Endothelial cell of umbilical vein (primary cell): ENCODE measurements at regions not wholly inside any gene's neighbourhood (a gene's known extent, or its start where the extent isn't known, plus 50 kb on each side); places are given as distances from the start of the nearest gene placed in this dataset.

Source experiments
- BruUV-seq: library from RNA; stranded (reverse); fragments of 400-500 nt; replicated peaks from 2 replicates; lab custom pipeline; 2021; lab: Mats Ljungman, UMichigan
- CTCF ChIA-PET: fragments of 300-600, 350-600 bp; sonication (Branson Sonifier 250); formaldehyde crosslinking; loops from one replicate; lab custom pipeline; 2021; ENCODE audit warnings: antibody characterized with exemption, inconsistent platforms; lab: Charles Lee
- POLR2A ChIA-PET: fragments of 300-600, 350-600 bp; sonication (Branson Sonifier 250); formaldehyde crosslinking; loops from one replicate; lab custom pipeline; 2021; ENCODE audit warnings: antibody characterized with exemption, inconsistent platforms; lab: Charles Lee
- DNase-seq: peaks from one replicate; pipeline ENCODE4 v3.0.0-alpha.2; 2011; ENCODE audit warnings: low read depth, low spot score
- FAIRE-seq: peaks from 2 replicates; lab custom pipeline; 2011; peaks lifted over from hg19 to GRCh38; lab: Jason Lieb, UNC
- H2AFZ ChIP-seq: 2 replicates; pipeline ENCODE4 v1.6.0; 2012; ENCODE audit warnings: low read depth, low read length, control low read depth, inconsistent platforms
- H3K27ac ChIP-seq: 2 replicates; pipeline ENCODE4 v1.5.1; 2011; ENCODE audit warnings: low read depth, mild to moderate bottlenecking, control low read depth, low read length, moderate library complexity; ENCODE audit not compliant: insufficient read depth
- H3K27me3 ChIP-seq, 2 experiments: 2 replicates each; pipeline versions ENCODE4 v1.6.0 to v1.6.1; 2011; ENCODE audit warnings: low read length in 2 of 2, mixed read lengths in 1 of 2; ENCODE audit not compliant: control insufficient read depth in 2 of 2, insufficient read depth in 2 of 2
- H3K36me3 ChIP-seq, 2 experiments: 2 replicates in 1 of 2; 3 replicates in 1 of 2; pipeline ENCODE4 v1.5.1; 2011; ENCODE audit warnings: low read length in 2 of 2, mild to moderate bottlenecking in 1 of 2, moderate library complexity in 1 of 2; ENCODE audit not compliant: control insufficient read depth in 2 of 2, insufficient read depth in 2 of 2; ENCODE audit errors: extremely low read depth in 1 of 2
- H3K4me1 ChIP-seq: 3 replicates; pipeline ENCODE4 v1.5.1; 2011; ENCODE audit warnings: mild to moderate bottlenecking, low read length; ENCODE audit not compliant: control insufficient read depth, insufficient read depth; ENCODE audit errors: extremely low read depth
- H3K4me2 ChIP-seq: 2 replicates; pipeline ENCODE4 v1.6.1; 2011; ENCODE audit warnings: low read length, control low read depth, mixed read lengths; ENCODE audit not compliant: insufficient read depth
- H3K4me3 ChIP-seq, 3 experiments: fragments of 200-600 bp in 1 of 3; sonication (generic), shearing (Covaris generic) in 1 of 3; replicated peaks in 1 of 3; 2 replicates each; pipeline ENCODE4 v1.5.1; 2011 to 2016; ENCODE audit warnings: control low read depth in 3 of 3, low read length in 3 of 3, mild to moderate bottlenecking in 2 of 3, inconsistent platforms in 1 of 3, low read depth in 1 of 3, moderate library complexity in 1 of 3; ENCODE audit not compliant: insufficient read depth in 1 of 3
- H3K79me2 ChIP-seq: 2 replicates; pipeline ENCODE4 v1.6.0; 2012; ENCODE audit warnings: low read length, inconsistent platforms; ENCODE audit not compliant: control insufficient read depth, insufficient read depth
- H3K9ac ChIP-seq: replicated peaks from 2 replicates; pipeline ENCODE3; 2011; ENCODE audit warnings: low read length, control low read depth; ENCODE audit not compliant: insufficient read depth; ENCODE audit errors: extremely low read depth
- H3K9me1 ChIP-seq: replicated peaks from 3 replicates; pipeline ENCODE4 v1.6.0; 2011; ENCODE audit warnings: mild to moderate bottlenecking, low read length; ENCODE audit not compliant: control insufficient read depth, insufficient read depth; ENCODE audit errors: extremely low read depth
- H3K9me3 ChIP-seq: replicated peaks from 2 replicates; pipeline ENCODE4 v1.5.1; 2012; ENCODE audit warnings: low read length, inconsistent platforms; ENCODE audit not compliant: control insufficient read depth, insufficient read depth
- H4K20me1 ChIP-seq: replicated peaks from 2 replicates; pipeline ENCODE3; 2011; ENCODE audit warnings: mild to moderate bottlenecking, low read length; ENCODE audit not compliant: control insufficient read depth, insufficient read depth; ENCODE audit errors: extremely low read depth
- EZH2 ChIP-seq: IDR thresholded peaks from 2 replicates; pipeline ENCODE4 v1.6.1; 2012; ENCODE audit warnings: borderline replicate concordance, low read depth, mild to moderate bottlenecking, moderate library complexity, low read length, inconsistent platforms; ENCODE audit not compliant: severe bottlenecking
- GATA2 ChIP-seq: IDR thresholded peaks from 2 replicates; pipeline ENCODE4 v1.7.0; 2011; ENCODE audit warnings: low read depth, mild to moderate bottlenecking, moderate library complexity, mixed read lengths, low read length; ENCODE audit not compliant: insufficient read length, insufficient read depth
- MAX ChIP-seq: IDR thresholded peaks from 2 replicates; pipeline ENCODE4 v1.6.1; 2011; ENCODE audit not compliant: insufficient read depth, insufficient read length
- POLR2AphosphoS5 ChIP-seq: IDR thresholded peaks from 2 replicates; pipeline ENCODE4 v1.6.1; 2012; ENCODE audit warnings: low read depth, mild to moderate bottlenecking, control low read depth, low read length, moderate library complexity; ENCODE audit not compliant: insufficient read depth
- dilution Hi-C: fragments of 300-500 bp; cut with MboI; formaldehyde crosslinking; loops from one replicate; pipeline ENCODE4 v1.15.0; 2019; ENCODE audit warnings: low sequenced_read_pairs; ENCODE audit not compliant: extremely low pct_ligation_motif_present
- intact Hi-C: fragments of 100-400 bp; cut with micrococcal nuclease; formaldehyde crosslinking; loops from one replicate; pipeline ENCODE4 v1.10.0; 2022

DNA sequence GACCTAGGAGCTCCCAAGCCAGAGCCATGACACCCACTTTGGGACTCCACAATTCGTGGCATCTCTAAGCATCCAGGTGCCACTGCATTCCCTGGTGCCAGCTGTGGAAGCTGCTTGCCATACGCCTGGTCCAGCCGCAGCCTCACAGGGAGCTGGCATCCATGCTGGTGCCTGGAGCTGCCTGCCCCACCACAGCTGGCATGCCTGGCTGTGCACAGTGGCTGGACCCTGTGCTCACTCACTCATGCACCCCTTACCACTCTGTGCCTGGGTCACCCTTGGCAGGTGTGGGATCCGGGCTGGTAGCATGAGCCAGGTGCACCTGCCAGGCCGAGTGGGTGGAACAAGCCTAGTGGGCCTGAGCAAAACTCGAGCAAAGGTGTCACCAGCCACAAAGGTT is 90.1 kb downstream of the CAVIN4 start:
- Histone ChIP-seq H3K4me3 (no peak overlapping the region), H3K4me1 (no peaks in the 10 kb centered on the region), H3K27ac (no peak overlapping the region), H3K36me3 (no peaks in the 10 kb centered on the region), H3K27me3 (no peaks in the 10 kb centered on the region), H3K79me2 (no peaks in the 10 kb centered on the region), H3K9me3 (no peaks in the 10 kb centered on the region), H3K9ac (no peak overlapping the region), H3K4me2 (no peak overlapping the region), H2AFZ (no peak overlapping the region), H3K9me1 (no peaks in the 10 kb centered on the region), H4K20me1 (no peaks in the 10 kb centered on the region)
- TF ChIP-seq GATA2: no peak
- no peak for FAIRE-seq
- ChIA-PET POLR2A (no interaction called here), CTCF (no interaction called here)
- BruUV-seq: no TSS peak
- dilution Hi-C loops: no loop called here
- intact Hi-C loops: no loop called here
- DNase-seq: no peak

- no peak overlapping the region for H3K4me3 ChIP-seq
- no peaks in the 10 kb centered on the region for H3K9me3 ChIP-seq
- no peaks in the 10 kb centered on the region for H3K36me3 ChIP-seq
- no peaks in the 10 kb centered on the region for H3K9me1 ChIP-seq
- DNase-seq (no peak), FAIRE-seq (no peak)
- H2AFZ ChIP-seq: no peak overlapping the region
- CTCF ChIA-PET: no interaction called here
- TF ChIP-seq MAX (no peak), EZH2 (no peak), POLR2AphosphoS5 (no peak)
- no peaks in the 10 kb centered on the region for H3K4me1 ChIP-seq
- no TSS peak for BruUV-seq
- no peaks in the 10 kb centered on the region for H3K79me2 ChIP-seq
- H3K27me3 ChIP-seq: no peaks in the 10 kb centered on the region
- dilution Hi-C loops (no loop called here), intact Hi-C loops (no loop called here)
- H4K20me1 ChIP-seq: no peaks in the 10 kb centered on the region
- POLR2A ChIA-PET: no interaction called here
- H3K27ac ChIP-seq: no peak overlapping the region
- H3K4me2 ChIP-seq: no peak overlapping the region
- no peak overlapping the region for H3K9ac ChIP-seq
Measured at GRCh38 chr9:100669968-100670367, 92.1 kb downstream of the CAVIN4 start.
